ENCODE measurements at regions not wholly inside any gene's neighbourhood (a gene's known extent, or its start where the extent isn't known, plus 50 kb on each side); places are given as distances from the start of the nearest gene placed in this dataset.

- no peak overlapping the region for H3K27ac ChIP-seq (ENCODE audit: low read depth, low read length)
- H3K36me3 ChIP-seq (ENCODE audit: control insufficient read depth, insufficient read depth, low read length), result no peaks in the 10 kb centered on the region
- no peaks in the 10 kb centered on the region for H3K9me3 ChIP-seq (ENCODE audit: control insufficient read depth, insufficient read depth, low read length)
- no peak overlapping the region for H3K4me3 ChIP-seq (ENCODE audit: low read depth, low read length)
- H3K4me1 ChIP-seq (ENCODE audit: control insufficient read depth, insufficient read depth, low read length), result no peaks in the 10 kb centered on the region
- no CpG with 5 or more reads among the region's 4 CpGs for WGBS (ENCODE audit: insufficient coverage)
- H3K27me3 ChIP-seq (ENCODE audit: control insufficient read depth, insufficient read depth, low read length), result no peaks in the 10 kb centered on the region
- DNase-seq (ENCODE audit: low read depth in 4 of 6, low spot score in 6 of 6), result no peak
These were observed 153.8 kb downstream of the DEPDC1B start for GRCh38 chr5:60546207-60546606.

- WGBS (ENCODE audit: insufficient coverage), result no CpG with 5 or more reads among the region's 3 CpGs
- Histone ChIP-seq H3K4me3 (ENCODE audit: low read depth, low read length) (no peak overlapping the region), H3K4me1 (ENCODE audit: control insufficient read depth, insufficient read depth, low read length) (no peaks in the 10 kb centered on the region), H3K27me3 (ENCODE audit: control insufficient read depth, insufficient read depth, low read length) (no peaks in the 10 kb centered on the region), H3K36me3 (ENCODE audit: control insufficient read depth, insufficient read depth, low read length) (no peaks in the 10 kb centered on the region), H3K27ac (ENCODE audit: low read depth, low read length) (no peak overlapping the region), H3K9me3 (ENCODE audit: control insufficient read depth, insufficient read depth, low read length) (no peaks in the 10 kb centered on the region)
- DNase-seq (ENCODE audit: low read depth in 4 of 6, low spot score in 6 of 6), result no peak
These were observed 154.4 kb downstream of the DEPDC1B start for GRCh38 chr5:60545551-60545950.

GRCh38 chr5:60544142-60544541 lies 155.8 kb downstream of the DEPDC1B start:
- H3K4me1 ChIP-seq (ENCODE audit: control insufficient read depth, insufficient read depth, low read length), result no peaks in the 10 kb centered on the region
- H3K27me3 ChIP-seq (ENCODE audit: control insufficient read depth, insufficient read depth, low read length), result no peaks in the 10 kb centered on the region
- whole genome bisulfite sequencing (ENCODE audit: insufficient coverage), result no CpG with 5 or more reads among the region's 2 CpGs
- H3K9me3 ChIP-seq (ENCODE audit: control insufficient read depth, insufficient read depth, low read length), result no peaks in the 10 kb centered on the region
- no peak overlapping the region for H3K4me3 ChIP-seq (ENCODE audit: low read depth, low read length)
- DNase-seq (ENCODE audit: low read depth in 4 of 6, low spot score in 6 of 6), result no peak
- no peaks in the 10 kb centered on the region for H3K36me3 ChIP-seq (ENCODE audit: control insufficient read depth, insufficient read depth, low read length)
- no peak overlapping the region for H3K27ac ChIP-seq (ENCODE audit: low read depth, low read length)

GRCh38 chr5:60541980-60542379 lies 158.0 kb downstream of the DEPDC1B start:
- H3K4me3 ChIP-seq (ENCODE audit: low read depth, low read length), result no peak overlapping the region
- DNase-seq (ENCODE audit: low read depth in 4 of 6, low spot score in 6 of 6), result no peak
- H3K9me3 ChIP-seq (ENCODE audit: control insufficient read depth, insufficient read depth, low read length), result no peaks in the 10 kb centered on the region
- H3K27me3 ChIP-seq (ENCODE audit: control insufficient read depth, insufficient read depth, low read length), result no peaks in the 10 kb centered on the region
- H3K27ac ChIP-seq (ENCODE audit: low read depth, low read length), result no peak overlapping the region
- H3K4me1 ChIP-seq (ENCODE audit: control insufficient read depth, insufficient read depth, low read length), result no peaks in the 10 kb centered on the region
- no peaks in the 10 kb centered on the region for H3K36me3 ChIP-seq (ENCODE audit: control insufficient read depth, insufficient read depth, low read length)
- no CpG with 5 or more reads among the region's 2 CpGs for WGBS (ENCODE audit: insufficient coverage)

- Histone ChIP-seq H3K4me1 (ENCODE audit: control insufficient read depth, insufficient read depth, low read length) (no peaks in the 10 kb centered on the region), H3K9me3 (ENCODE audit: control insufficient read depth, insufficient read depth, low read length) (no peaks in the 10 kb centered on the region), H3K27me3 (ENCODE audit: control insufficient read depth, insufficient read depth, low read length) (no peaks in the 10 kb centered on the region), H3K4me3 (ENCODE audit: low read depth, low read length) (no peak overlapping the region), H3K36me3 (ENCODE audit: control insufficient read depth, insufficient read depth, low read length) (no peaks in the 10 kb centered on the region), H3K27ac (ENCODE audit: low read depth, low read length) (no peak overlapping the region)
- no CpG with 5 or more reads among the region's 5 CpGs for WGBS (ENCODE audit: insufficient coverage)
- peak in 2 of 6 donors; percentile 19 to 25 for DNase-seq (ENCODE audit: low read depth in 4 of 6, low spot score in 6 of 6)
These were observed 158.8 kb downstream of the DEPDC1B start for GRCh38 chr5:60540856-60541805.

- Histone ChIP-seq H3K4me3 (ENCODE audit: low read depth, low read length) (no peak overlapping the region), H3K4me1 (ENCODE audit: control insufficient read depth, insufficient read depth, low read length) (no peaks in the 10 kb centered on the region), H3K36me3 (ENCODE audit: control insufficient read depth, insufficient read depth, low read length) (no peaks in the 10 kb centered on the region), H3K27ac (ENCODE audit: low read depth, low read length) (no peak overlapping the region), H3K9me3 (ENCODE audit: control insufficient read depth, insufficient read depth, low read length) (no peaks in the 10 kb centered on the region), H3K27me3 (ENCODE audit: control insufficient read depth, insufficient read depth, low read length) (no peaks in the 10 kb centered on the region)
- WGBS (ENCODE audit: insufficient coverage), result 100% methylated on average over 1 of the region's 1 CpG
- peak in 1 of 6 donors; percentile 20 for DNase-seq (ENCODE audit: low read depth in 4 of 6, low spot score in 6 of 6)
These were observed 160.8 kb downstream of the DEPDC1B start for GRCh38 chr5:60538955-60539866.

GRCh38 chr5:60538426-60538825 lies 161.5 kb downstream of the DEPDC1B start:
- WGBS (ENCODE audit: insufficient coverage), result no CpG with 5 or more reads among the region's 2 CpGs
- DNase-seq (ENCODE audit: low read depth in 4 of 6, low spot score in 6 of 6), result no peak
- no peaks in the 10 kb centered on the region for H3K4me1 ChIP-seq (ENCODE audit: control insufficient read depth, insufficient read depth, low read length)
- no peaks in the 10 kb centered on the region for H3K27me3 ChIP-seq (ENCODE audit: control insufficient read depth, insufficient read depth, low read length)
- H3K4me3 ChIP-seq (ENCODE audit: low read depth, low read length), result no peak overlapping the region
- no peak overlapping the region for H3K27ac ChIP-seq (ENCODE audit: low read depth, low read length)
- no peaks in the 10 kb centered on the region for H3K36me3 ChIP-seq (ENCODE audit: control insufficient read depth, insufficient read depth, low read length)
- no peaks in the 10 kb centered on the region for H3K9me3 ChIP-seq (ENCODE audit: control insufficient read depth, insufficient read depth, low read length)

- Histone ChIP-seq H3K4me1 (ENCODE audit: control insufficient read depth, insufficient read depth, low read length) (no peaks in the 10 kb centered on the region), H3K36me3 (ENCODE audit: control insufficient read depth, insufficient read depth, low read length) (no peaks in the 10 kb centered on the region), H3K9me3 (ENCODE audit: control insufficient read depth, insufficient read depth, low read length) (no peaks in the 10 kb centered on the region), H3K27me3 (ENCODE audit: control insufficient read depth, insufficient read depth, low read length) (no peaks in the 10 kb centered on the region), H3K4me3 (ENCODE audit: low read depth, low read length) (no peak overlapping the region), H3K27ac (ENCODE audit: low read depth, low read length) (no peak overlapping the region)
- WGBS (ENCODE audit: insufficient coverage), result no CpG with 5 or more reads among the region's 2 CpGs
- DNase-seq (ENCODE audit: low read depth in 4 of 6, low spot score in 6 of 6), result no peak
These were observed 164.0 kb downstream of the DEPDC1B start for GRCh38 chr5:60535951-60536350.

DNA sequence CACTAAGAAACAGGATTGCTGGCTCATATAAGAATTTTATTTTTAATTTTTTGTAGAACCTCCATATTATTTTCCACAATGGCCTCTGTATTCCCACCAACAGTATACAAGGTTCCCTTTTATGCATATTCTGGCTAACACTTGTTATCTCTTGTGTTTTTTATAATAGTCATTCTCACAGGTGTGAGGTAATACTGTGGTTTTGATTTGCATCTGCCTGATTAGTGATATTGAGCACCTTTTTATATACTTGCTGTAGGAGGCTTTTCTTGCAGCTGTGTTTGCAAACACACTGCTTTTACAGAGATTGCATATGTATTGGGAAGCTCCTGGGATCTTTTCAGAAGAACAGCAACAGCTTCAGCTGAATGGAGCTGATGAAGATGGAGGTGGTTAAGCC lies 164.8 kb downstream of the DEPDC1B start:
- Histone ChIP-seq H3K27me3 (ENCODE audit: control insufficient read depth, insufficient read depth, low read length) (no peaks in the 10 kb centered on the region), H3K36me3 (ENCODE audit: control insufficient read depth, insufficient read depth, low read length) (no peaks in the 10 kb centered on the region), H3K4me3 (ENCODE audit: low read depth, low read length) (no peak overlapping the region), H3K4me1 (ENCODE audit: control insufficient read depth, insufficient read depth, low read length) (no peaks in the 10 kb centered on the region), H3K27ac (ENCODE audit: low read depth, low read length) (no peak overlapping the region), H3K9me3 (ENCODE audit: control insufficient read depth, insufficient read depth, low read length) (no peaks in the 10 kb centered on the region)
- no peak for DNase-seq (ENCODE audit: low read depth in 4 of 6, low spot score in 6 of 6)
